KMS-11 (cell line): ENCODE measurements at regions not wholly inside any gene's neighbourhood (a gene's known extent, or its start where the extent isn't known, plus 50 kb on each side); places are given as distances from the start of the nearest gene placed in this dataset.

Experiments
- H2AFZ ChIP-seq: fragments of 200-600 bp; sonication (generic); 2 replicates; pipeline ENCODE4 v1.6.1; 2016; ENCODE audit warnings: antibody characterized with exemption, mixed run types, low read depth
- H3K27ac ChIP-seq: fragments of 200-600 bp; sonication (generic); 2 replicates; pipeline ENCODE4 v1.6.1; 2016; ENCODE audit warnings: mild to moderate bottlenecking, mixed run types
- H3K27me3 ChIP-seq: fragments of 200-600 bp; sonication (generic); 2 replicates; pipeline ENCODE4 v1.6.1; 2017; ENCODE audit warnings: mild to moderate bottlenecking, low read depth, mixed run types, moderate library complexity; ENCODE audit not compliant: insufficient read depth
- H3K36me3 ChIP-seq: fragments of 200-600 bp; sonication (generic); 2 replicates; pipeline ENCODE4 v1.6.1; 2017; ENCODE audit warnings: mild to moderate bottlenecking, mixed run types; ENCODE audit not compliant: insufficient read depth
- H3K4me1 ChIP-seq: fragments of 200-600 bp; sonication (generic); 2 replicates; pipeline ENCODE4 v1.6.1; 2016; ENCODE audit warnings: mild to moderate bottlenecking, low read depth, mixed run types; ENCODE audit not compliant: poor library complexity, severe bottlenecking
- H3K4me2 ChIP-seq: fragments of 200-600 bp; sonication (generic); 2 replicates; pipeline ENCODE4 v1.7.0; 2016; ENCODE audit warnings: mild to moderate bottlenecking, mixed run types
- H3K4me3 ChIP-seq: fragments of 200-600 bp; sonication (generic); IDR thresholded peaks from 2 replicates; pipeline ENCODE4 v1.6.1; 2017; ENCODE audit warnings: low read depth, low read length, mixed read lengths; ENCODE audit not compliant: insufficient read depth
- H3K79me2 ChIP-seq: fragments of 200-600 bp; sonication (generic); 2 replicates; pipeline ENCODE4 v1.6.1; 2016; ENCODE audit warnings: low read depth, mixed run types; ENCODE audit not compliant: insufficient read depth
- H3K9ac ChIP-seq: fragments of 200-600 bp; sonication (generic); 2 replicates; pipeline ENCODE4 v1.6.1; 2016; ENCODE audit warnings: mild to moderate bottlenecking, mixed run types
- H4K20me1 ChIP-seq: fragments of 200-600 bp; sonication (generic); 2 replicates; pipeline ENCODE4 v1.6.1; 2016; ENCODE audit warnings: mild to moderate bottlenecking, mixed run types; ENCODE audit not compliant: insufficient read depth
- CTCF ChIP-seq: fragments of 200-600 bp; sonication (generic); conservative IDR thresholded peaks from 2 replicates; pipeline ENCODE4 v1.6.1; 2017; ENCODE audit warnings: low read depth, mild to moderate bottlenecking, antibody characterized with exemption, low read length, moderate library complexity, mixed read lengths

GRCh38 chr9:27672718-27673117 lies 99.4 kb upstream of the C9orf72 start:
- Histone ChIP-seq H3K36me3 (no peaks in the 10 kb centered on the region), H3K4me2 (no peak overlapping the region), H3K27ac (no peak overlapping the region), H3K9ac (no peak overlapping the region), H3K27me3 (no peaks in the 10 kb centered on the region), H3K4me3 (no peak overlapping the region), H4K20me1 (no peaks in the 10 kb centered on the region), H3K79me2 (no peaks in the 10 kb centered on the region), H3K4me1 (no peaks in the 10 kb centered on the region), H2AFZ (no peak overlapping the region)
- no peak for TF ChIP-seq CTCF

- H2AFZ ChIP-seq, result no peak overlapping the region
- TF ChIP-seq CTCF, result no peak
- no peak overlapping the region for H3K4me3 ChIP-seq
- H3K27me3 ChIP-seq, result no peaks in the 10 kb centered on the region
- H3K9ac ChIP-seq, result no peak overlapping the region
- H3K27ac ChIP-seq, result no peak overlapping the region
- no peaks in the 10 kb centered on the region for H4K20me1 ChIP-seq
- no peaks in the 10 kb centered on the region for H3K36me3 ChIP-seq
- H3K4me1 ChIP-seq, result no peaks in the 10 kb centered on the region
- no peaks in the 10 kb centered on the region for H3K79me2 ChIP-seq
- H3K4me2 ChIP-seq, result no peak overlapping the region
These were observed 100.4 kb upstream of the C9orf72 start for GRCh38 chr9:27673641-27674040.

GRCh38 chr9:27675354-27675753 lies 102.1 kb upstream of the C9orf72 start:
- Histone ChIP-seq H4K20me1 (no peaks in the 10 kb centered on the region), H3K4me2 (no peak overlapping the region), H3K27me3 (no peaks in the 10 kb centered on the region), H2AFZ (no peak overlapping the region), H3K9ac (no peak overlapping the region), H3K4me1 (no peaks in the 10 kb centered on the region), H3K79me2 (no peaks in the 10 kb centered on the region), H3K36me3 (no peaks in the 10 kb centered on the region), H3K27ac (no peak overlapping the region), H3K4me3 (no peak overlapping the region)
- TF ChIP-seq CTCF, result no peak

GRCh38 chr9:27676827-27677226 lies 103.5 kb upstream of the C9orf72 start:
- Histone ChIP-seq H4K20me1 (no peaks in the 10 kb centered on the region), H3K4me3 (no peak overlapping the region), H3K36me3 (no peaks in the 10 kb centered on the region), H2AFZ (no peak overlapping the region), H3K79me2 (no peaks in the 10 kb centered on the region), H3K4me2 (no peak overlapping the region), H3K9ac (no peak overlapping the region), H3K4me1 (no peaks in the 10 kb centered on the region), H3K27me3 (no peaks in the 10 kb centered on the region), H3K27ac (no peak overlapping the region)
- no peak for TF ChIP-seq CTCF

- TF ChIP-seq CTCF, result no peak
- H3K9ac ChIP-seq, result no peak overlapping the region
- H3K4me3 ChIP-seq, result no peak overlapping the region
- no peak overlapping the region for H3K27ac ChIP-seq
- no peaks in the 10 kb centered on the region for H4K20me1 ChIP-seq
- H3K36me3 ChIP-seq, result no peaks in the 10 kb centered on the region
- H3K79me2 ChIP-seq, result no peaks in the 10 kb centered on the region
- no peaks in the 10 kb centered on the region for H3K4me1 ChIP-seq
- H3K4me2 ChIP-seq, result no peak overlapping the region
- no peaks in the 10 kb centered on the region for H3K27me3 ChIP-seq
- no peak overlapping the region for H2AFZ ChIP-seq
These were observed 106.1 kb upstream of the C9orf72 start for GRCh38 chr9:27679338-27679737.
